NCI-H526 treated with DMSO at 0.1 percent for 48 hours (cell line): ENCODE measurements at regions not wholly inside any gene's neighbourhood (a gene's known extent, or its start where the extent isn't known, plus 50 kb on each side); places are given as distances from the start of the nearest gene placed in this dataset.

ENCODE experiments used
- DNase-seq: peaks from one replicate; lab custom pipeline; 2025; lab: John Stamatoyannopoulos, UW

- no peak for DNase-seq
Measured at GRCh38 chr13:109669956-109670355, 116.4 kb downstream of the IRS2 start.

- DNase-seq = no peak
Measured at GRCh38 chr13:109669234-109669612, 117.2 kb downstream of the IRS2 start.

- DNase-seq = no peak
Measured at GRCh38 chr13:109668433-109669233, 117.8 kb downstream of the IRS2 start.

GRCh38 chr13:109667807-109668291, 118.5 kb downstream of the IRS2 start:
- DNase-seq = no peak

GRCh38 chr13:109667056-109667455, 119.3 kb downstream of the IRS2 start:
- no peak for DNase-seq

- no peak for DNase-seq
Measured at GRCh38 chr13:109666656-109667055, 119.7 kb downstream of the IRS2 start.

GRCh38 chr13:109665781-109666249, 120.6 kb downstream of the IRS2 start:
- DNase-seq = no peak

- DNase-seq = no peak
Measured at GRCh38 chr13:109665240-109665639, 121.1 kb downstream of the IRS2 start.

- no peak for DNase-seq
Measured at GRCh38 chr13:109657395-109657794, 129.0 kb downstream of the IRS2 start.

GRCh38 chr13:109656206-109656605, 130.2 kb downstream of the IRS2 start:
- DNase-seq = no peak

GRCh38 chr13:109655611-109656010, 130.8 kb downstream of the IRS2 start:
- no peak for DNase-seq

- no peak for DNase-seq
Measured at GRCh38 chr13:109655206-109655600, 131.2 kb downstream of the IRS2 start.

- no peak for DNase-seq
Measured at GRCh38 chr13:109654341-109655205, 131.8 kb downstream of the IRS2 start.

- DNase-seq = no peak
Measured at GRCh38 chr13:109652531-109652930, 133.9 kb downstream of the IRS2 start.

GRCh38 chr13:109651854-109652253, 134.5 kb downstream of the IRS2 start:
- DNase-seq = no peak

- DNase-seq = no peak
Measured at GRCh38 chr13:109651311-109651710, 135.1 kb downstream of the IRS2 start.

- no peak for DNase-seq
Measured at GRCh38 chr13:109650861-109651260, 135.5 kb downstream of the IRS2 start.

- DNase-seq = no peak
Measured at GRCh38 chr13:109649713-109650112, 136.7 kb downstream of the IRS2 start.

GRCh38 chr13:109647699-109648098, 138.7 kb downstream of the IRS2 start:
- no peak for DNase-seq

GRCh38 chr13:109647053-109647452, 139.3 kb downstream of the IRS2 start:
- DNase-seq = no peak

GRCh38 chr13:109646423-109646822, 140.0 kb downstream of the IRS2 start:
- no peak for DNase-seq

GRCh38 chr13:109645831-109646230, 140.6 kb downstream of the IRS2 start:
- no peak for DNase-seq

- DNase-seq = no peak
Measured at GRCh38 chr13:109644956-109645355, 141.4 kb downstream of the IRS2 start.
